T-cell (primary cell): ENCODE measurements at regions not wholly inside any gene's neighbourhood (a gene's known extent, or its start where the extent isn't known, plus 50 kb on each side); places are given as distances from the start of the nearest gene placed in this dataset.

Source experiments
- ATAC-seq, 4 experiments: fragments of 200-7000 bp in 3 of 4; fragments of 150-1000 bp in 1 of 4; cut with Tn5 transposase; replicated peaks in 1 of 4; 1 replicate in 3 of 4; 2 replicates in 1 of 4; pipeline ENCODE4 v1.10.0; 2021; ENCODE audit warnings: moderate library complexity in 3 of 4, mild to moderate bottlenecking in 2 of 4, moderate number of reproducible peaks in 1 of 4
- CTCF ChIA-PET, 2 donors: fragments of 300-600 bp; sonication (Branson Sonifier 250); formaldehyde crosslinking; loops; one replicate each; lab custom pipeline; 2022; ENCODE audit warnings: antibody characterized with exemption in 2 of 2; lab: Charles Lee
- POLR2A ChIA-PET, 2 donors: fragments of 300-600 bp; sonication (Branson Sonifier 250); formaldehyde crosslinking; loops; one replicate each; lab custom pipeline; 2022; ENCODE audit warnings: antibody characterized with exemption in 2 of 2; lab: Charles Lee
- DNase-seq, 35 experiments: peaks; one replicate each; pipeline versions ENCODE4 v3.0.0 to v3.0.0-alpha.2; 2013 to 2023
- H3K27ac ChIP-seq: one replicate; pipeline ENCODE4 v1.5.1; 2013; ENCODE audit warnings: low read length
- H3K27me3 ChIP-seq, 2 experiments: replicated peaks in 1 of 2; 1 replicate in 1 of 2; 2 replicates in 1 of 2; pipeline versions ENCODE4 v1.6.1 to v1.7.0; 2013; ENCODE audit warnings: low read length in 1 of 2, mixed read lengths in 1 of 2; ENCODE audit not compliant: control insufficient read depth in 2 of 2, insufficient read depth in 2 of 2; ENCODE audit errors: extremely low read depth in 1 of 2
- H3K36me3 ChIP-seq, 2 donors: 1 replicate in 1 of 2; 2 replicates in 1 of 2; pipeline versions ENCODE4 v1.6.1 to v1.7.0; 2013; ENCODE audit warnings: low read length in 1 of 2; ENCODE audit not compliant: control insufficient read depth in 2 of 2, insufficient read depth in 1 of 2; ENCODE audit errors: extremely low read depth in 1 of 2
- H3K4me1 ChIP-seq, 2 experiments: 1 replicate in 1 of 2; 2 replicates in 1 of 2; pipeline versions ENCODE4 v1.6.1 to v1.7.0; 2013; ENCODE audit warnings: low read length in 2 of 2, mixed read lengths in 1 of 2; ENCODE audit not compliant: insufficient read depth in 2 of 2, control insufficient read depth in 1 of 2; ENCODE audit errors: extremely low read depth in 1 of 2
- H3K4me3 ChIP-seq, 2 donors: 1 replicate in 1 of 2; 2 replicates in 1 of 2; pipeline versions ENCODE4 v1.5.1 to v1.7.0; 2013; ENCODE audit warnings: mild to moderate bottlenecking in 2 of 2, low read length in 1 of 2, moderate library complexity in 1 of 2; ENCODE audit not compliant: control insufficient read depth in 1 of 2; ENCODE audit errors: extremely low read depth in 1 of 2
- H3K9me3 ChIP-seq: 2 replicates; pipeline ENCODE4 v1.7.0; 2013
- H3K27ac Mint-ChIP-seq, 2 donors: one replicate each; pipeline ENCODE4 v1.8.0; 2020 to 2021; ENCODE audit warnings: mild to moderate bottlenecking in 2 of 2, mixed read lengths in 2 of 2
- H3K27me3 Mint-ChIP-seq, 2 donors: one replicate each; pipeline ENCODE4 v1.8.0; 2021 to 2022; ENCODE audit warnings: mixed read lengths in 2 of 2
- H3K36me3 Mint-ChIP-seq: one replicate; pipeline ENCODE4 v1.8.0; 2021; ENCODE audit warnings: mixed read lengths
- H3K4me1 Mint-ChIP-seq, 3 donors: one replicate each; pipeline ENCODE4 v1.8.0; 2020 to 2022; ENCODE audit warnings: mixed read lengths in 3 of 3, mild to moderate bottlenecking in 1 of 3
- H3K4me3 Mint-ChIP-seq, 3 donors: one replicate each; pipeline ENCODE4 v1.8.0; 2020 to 2022; ENCODE audit warnings: mild to moderate bottlenecking in 3 of 3, mixed read lengths in 3 of 3, moderate library complexity in 3 of 3
- H3K9me3 Mint-ChIP-seq, 3 donors: one replicate each; pipeline ENCODE4 v1.8.0; 2020 to 2022; ENCODE audit warnings: mixed read lengths in 3 of 3
- WGBS: methylation state at CpG from one replicate; pipeline ENCODE4 v1.1.5; 2013; ENCODE audit warnings: missing lambda C conversion rate; ENCODE audit not compliant: insufficient coverage; 5-methylcytosine and 5-hydroxymethylcytosine counted together

- POLR2A ChIA-PET, result no interaction called here
- peaks cover 0 to 12% of the 10 kb centered on the region in 2 donors for H3K27me3 Mint-ChIP-seq
- H3K4me1 Mint-ChIP-seq, result peaks cover 0 to 24% (median 8%) of the 10 kb centered on the region in 3 donors
- Histone ChIP-seq H3K4me3 (no peak overlapping the region), H3K4me1 (peaks cover 0 to 12% of the 10 kb centered on the region in 2 experiments), H3K9me3 (no peaks in the 10 kb centered on the region), H3K27ac (no peak overlapping the region), H3K27me3 (no peaks in the 10 kb centered on the region), H3K36me3 (no peaks in the 10 kb centered on the region)
- H3K27ac Mint-ChIP-seq, result no peak overlapping the region
- no peak for DNase-seq
- no peaks in the 10 kb centered on the region for H3K36me3 Mint-ChIP-seq
- no peak overlapping the region for H3K4me3 Mint-ChIP-seq
- no peaks in the 10 kb centered on the region for H3K9me3 Mint-ChIP-seq
- CTCF ChIA-PET, result no interaction called here
- ATAC-seq, result no peak
- WGBS, result 79% methylated on average over 2 of the region's 4 CpGs
Observed at GRCh38 chr15:39248204-39248603, 332.7 kb upstream of the THBS1 start.

GRCh38 chr15:39250001-39250400 is 330.9 kb upstream of the THBS1 start:
- WGBS, result no CpG with 5 or more reads among the region's 1 CpG
- no peaks in the 10 kb centered on the region for H3K9me3 ChIP-seq
- no peaks in the 10 kb centered on the region for H3K9me3 Mint-ChIP-seq
- no peaks in the 10 kb centered on the region for H3K27me3 ChIP-seq
- H3K4me1 ChIP-seq, result peaks cover 0 to 12% of the 10 kb centered on the region in 2 experiments
- peaks cover 0 to 12% of the 10 kb centered on the region in 2 donors for H3K27me3 Mint-ChIP-seq
- ChIA-PET POLR2A (no interaction called here), CTCF (no interaction called here)
- no peak overlapping the region for H3K4me3 ChIP-seq
- no peaks in the 10 kb centered on the region for H3K36me3 Mint-ChIP-seq
- no peak for ATAC-seq
- no peaks in the 10 kb centered on the region for H3K36me3 ChIP-seq
- peaks cover 0 to 24% (median 8%) of the 10 kb centered on the region in 3 donors for H3K4me1 Mint-ChIP-seq
- no peak overlapping the region for H3K27ac Mint-ChIP-seq
- no peak overlapping the region for H3K4me3 Mint-ChIP-seq
- DNase-seq, result no peak
- no peak overlapping the region for H3K27ac ChIP-seq

DNA sequence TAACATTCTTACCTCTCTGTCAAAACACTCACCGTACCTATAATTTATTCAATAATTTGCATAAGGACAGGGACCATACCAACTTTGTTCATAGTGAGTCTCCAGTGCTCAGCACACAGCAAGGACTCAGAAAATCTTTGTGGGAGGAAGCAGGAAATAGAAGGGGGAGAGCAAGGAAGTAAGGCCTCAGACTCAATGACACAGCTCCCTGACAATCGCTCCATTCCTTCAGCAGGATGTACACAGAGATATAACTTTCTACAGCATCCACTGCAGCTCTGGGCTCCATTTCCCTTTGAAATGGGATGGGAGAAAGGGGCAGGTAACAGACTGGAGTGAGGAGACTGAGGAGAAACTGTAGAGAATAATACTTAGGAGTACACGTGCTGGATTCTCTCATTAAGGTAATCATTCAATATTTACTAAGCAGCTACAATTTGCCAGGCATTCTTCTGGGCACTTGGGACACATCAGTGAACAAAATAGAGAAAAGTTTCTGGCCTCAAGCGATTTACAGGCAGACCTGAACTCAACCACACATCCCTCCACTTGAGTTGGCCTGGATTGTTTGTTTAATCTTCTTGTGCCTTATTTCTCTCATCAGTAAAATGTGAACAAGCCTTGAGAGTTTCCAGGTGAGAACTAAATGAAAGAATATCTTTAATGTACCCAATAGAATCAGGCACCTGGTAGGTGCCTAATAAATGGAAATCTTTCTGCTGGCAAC is 330.3 kb upstream of the THBS1 start:
- Mint-ChIP-seq H3K4me3 (no peak overlapping the region), H3K27ac (no peak overlapping the region), H3K4me1 (peaks cover 0 to 24% (median 8%) of the 10 kb centered on the region in 3 donors), H3K36me3 (no peaks in the 10 kb centered on the region), H3K27me3 (peaks cover 0 to 17% of the 10 kb centered on the region in 2 donors), H3K9me3 (no peaks in the 10 kb centered on the region)
- H3K27ac ChIP-seq, result no peak overlapping the region
- H3K4me3 ChIP-seq, result no peak overlapping the region
- no peaks in the 10 kb centered on the region for H3K9me3 ChIP-seq
- no peaks in the 10 kb centered on the region for H3K27me3 ChIP-seq
- DNase-seq (no peak), ATAC-seq (no peak)
- CTCF ChIA-PET, result no interaction called here
- peaks cover 0 to 12% of the 10 kb centered on the region in 2 experiments for H3K4me1 ChIP-seq
- H3K36me3 ChIP-seq, result no peaks in the 10 kb centered on the region
- WGBS, result no CpG with 5 or more reads among the region's 4 CpGs
- POLR2A ChIA-PET, result no interaction called here

- H3K9me3 Mint-ChIP-seq, result no peaks in the 10 kb centered on the region
- WGBS, result no CpG with 5 or more reads among the region's 3 CpGs
- no peak overlapping the region for H3K27ac Mint-ChIP-seq
- Histone ChIP-seq H3K27me3 (no peaks in the 10 kb centered on the region), H3K36me3 (no peaks in the 10 kb centered on the region), H3K4me3 (no peak overlapping the region), H3K4me1 (peaks cover 0 to 12% of the 10 kb centered on the region in 2 experiments), H3K9me3 (no peaks in the 10 kb centered on the region), H3K27ac (no peak overlapping the region)
- ChIA-PET POLR2A (no interaction called here), CTCF (no interaction called here)
- no peaks in the 10 kb centered on the region for H3K36me3 Mint-ChIP-seq
- ATAC-seq (peak in 1 of 4 experiments; percentile 73), DNase-seq (no peak)
- peaks cover 0 to 17% of the 10 kb centered on the region in 2 donors for H3K27me3 Mint-ChIP-seq
- peaks cover 0 to 24% (median 8%) of the 10 kb centered on the region in 3 donors for H3K4me1 Mint-ChIP-seq
- no peak overlapping the region for H3K4me3 Mint-ChIP-seq
Observed at GRCh38 chr15:39251413-39252133, 329.3 kb upstream of the THBS1 start.

- WGBS, result 89% methylated on average over 4 of the region's 4 CpGs
- no peak for ATAC-seq
- H3K36me3 ChIP-seq, result no peaks in the 10 kb centered on the region
- no peaks in the 10 kb centered on the region for H3K9me3 ChIP-seq
- no peaks in the 10 kb centered on the region for H3K27me3 ChIP-seq
- Mint-ChIP-seq H3K27me3 (peaks cover 0 to 17% of the 10 kb centered on the region in 2 donors), H3K4me1 (peaks cover 0 to 24% (median 8%) of the 10 kb centered on the region in 3 donors), H3K4me3 (no peak overlapping the region), H3K27ac (no peak overlapping the region), H3K36me3 (no peaks in the 10 kb centered on the region), H3K9me3 (no peaks in the 10 kb centered on the region)
- no peak overlapping the region for H3K27ac ChIP-seq
- peaks cover 0 to 12% of the 10 kb centered on the region in 2 experiments for H3K4me1 ChIP-seq
- ChIA-PET CTCF (no interaction called here), POLR2A (no interaction called here)
- H3K4me3 ChIP-seq, result no peak overlapping the region
- no peak for DNase-seq
Observed at GRCh38 chr15:39252134-39252470, 328.8 kb upstream of the THBS1 start.

- Mint-ChIP-seq H3K36me3 (no peaks in the 10 kb centered on the region), H3K4me3 (no peak overlapping the region), H3K4me1 (peaks cover 0 to 24% (median 8%) of the 10 kb centered on the region in 3 donors), H3K27me3 (peaks cover 0 to 19% of the 10 kb centered on the region in 2 donors), H3K9me3 (no peaks in the 10 kb centered on the region), H3K27ac (no peak overlapping the region)
- no peaks in the 10 kb centered on the region for H3K9me3 ChIP-seq
- H3K27me3 ChIP-seq, result no peaks in the 10 kb centered on the region
- DNase-seq, result no peak
- WGBS, result no CpG with 5 or more reads among the region's 1 CpG
- no peak overlapping the region for H3K27ac ChIP-seq
- H3K4me3 ChIP-seq, result no peak overlapping the region
- peaks cover 0 to 12% of the 10 kb centered on the region in 2 experiments for H3K4me1 ChIP-seq
- ChIA-PET CTCF (interaction anchor here in 1 of 2 donors (0.6 kb wide), 1 partner anchor 118 kb away, joined by 9 read pairs; no protein-coding TSS in a partner anchor), POLR2A (interaction anchor here in 1 of 2 donors (0.6 kb wide), 1 partner anchor 176 kb away, joined by 3 read pairs; no protein-coding TSS in a partner anchor)
- no peaks in the 10 kb centered on the region for H3K36me3 ChIP-seq
- no peak for ATAC-seq
Observed at GRCh38 chr15:39253552-39253951, 327.3 kb upstream of the THBS1 start.
